ENCODE measurements at regions not wholly inside any gene's neighbourhood (a gene's known extent, or its start where the extent isn't known, plus 50 kb on each side); places are given as distances from the start of the nearest gene placed in this dataset.

DNA sequence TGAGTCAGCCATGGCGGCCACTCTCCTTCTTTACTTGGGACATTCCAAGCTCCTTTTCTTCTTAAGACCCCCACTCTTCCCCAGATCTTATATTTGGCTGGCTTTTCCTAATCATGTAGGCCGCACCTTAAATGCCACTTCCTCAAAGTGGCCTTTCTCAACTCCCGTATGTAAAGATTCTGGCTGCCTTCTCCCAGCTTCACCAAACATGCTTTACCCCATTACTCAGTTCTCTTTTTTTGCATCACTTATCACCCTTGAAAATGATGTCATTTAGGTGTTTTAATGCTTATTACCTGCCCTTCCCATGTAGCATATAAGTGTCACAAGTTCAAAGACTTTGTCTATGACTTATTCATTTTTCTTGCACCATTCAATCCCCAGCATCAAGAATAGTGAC lies 810.1 kb upstream of the CELF2 start:
- in situ Hi-C loops (cut with MboI; ENCODE audit: low sequenced_read_pairs) = no loop called here
- Histone ChIP-seq H2AFZ (replicated peaks; ENCODE audit: low read length, poor library complexity) (no peak overlapping the region), H3K4me3 (ENCODE audit: insufficient read depth, low read depth, low read length) (no peak overlapping the region), H3K27ac (ENCODE audit: insufficient read depth, low read length) (no peak overlapping the region), H4K8ac (ENCODE audit: low read depth in 2 of 2, low read length in 2 of 2) (no peak overlapping the region), H3K4me2 (ENCODE audit: low read depth, low read length) (no peak overlapping the region), H2AK9ac (replicated peaks; ENCODE audit: low read depth, low read length, poor library complexity) (no peak overlapping the region), H3K14ac (replicated peaks; ENCODE audit: low read depth, low read length) (no peak overlapping the region), H3K56ac (ENCODE audit: extremely low read depth, insufficient read depth, low read length) (no peak overlapping the region), H2AK5ac (ENCODE audit: low read depth, low read length) (no peak overlapping the region), H4K5ac (ENCODE audit: low read depth, low read length) (no peak overlapping the region), H3K4me1 (ENCODE audit: control insufficient read depth, insufficient read depth, low read length) (no peaks in the 10 kb centered on the region), H2BK20ac (ENCODE audit: low read depth, low read length) (no peak overlapping the region), H2BK120ac (ENCODE audit: low read depth, low read length) (no peak overlapping the region), H3K79me1 (ENCODE audit: low read depth in 1 of 2, low read length in 2 of 2) (no peaks in the 10 kb centered on the region), H2BK15ac (ENCODE audit: low read depth, low read length) (no peak overlapping the region), H3K36me3 (ENCODE audit: control insufficient read depth, insufficient read depth, low read length) (no peaks in the 10 kb centered on the region), H4K91ac (ENCODE audit: insufficient read depth, low read depth, low read length) (no peak overlapping the region), H3K9ac (ENCODE audit: low read depth, low read length) (no peak overlapping the region), H3K23ac (ENCODE audit: low read depth, low read length) (no peak overlapping the region), H3K9me1 (ENCODE audit: insufficient read depth, low read length) (no peaks in the 10 kb centered on the region), H3K27me3 (ENCODE audit: control insufficient read depth, insufficient read depth, low read length) (no peaks in the 10 kb centered on the region), H3K18ac (ENCODE audit: low read depth, low read length) (no peak overlapping the region), H2BK5ac (ENCODE audit: low read depth, low read length, poor library complexity, severe bottlenecking) (no peak overlapping the region), H3K4ac (ENCODE audit: low read depth, low read length) (no peak overlapping the region), H3K9me3 (ENCODE audit: control insufficient read depth, insufficient read depth, low read length) (peaks cover 1% of the 10 kb centered on the region; the same call in 1 of the 2 replicates), H4K20me1 (ENCODE audit: insufficient read depth, low read length) (no peaks in the 10 kb centered on the region)
- ChIA-PET POLR2A (ENCODE audit: unreplicated experiment) (no interaction called here), CTCF (interaction anchor here (0.5 kb wide), 1 partner anchor 10 kb away, joined by 4 read pairs; no protein-coding TSS in a partner anchor)
- DNase-seq (no peak), ATAC-seq (ENCODE audit: low read depth) (no peak)
- BruUV-seq (replicated peaks) = no TSS peak
- WGBS, 2 experiments (ENCODE audit: extremely low coverage in 2 of 2, insufficient read length in 1 of 2) = 80% methylated on average over 1 of the region's 3 CpGs; no CpG with 5 or more reads in 1 of the 2 experiments
- intact Hi-C loops (cut with micrococcal nuclease) = no loop called here
- TF ChIP-seq MXI1 (IDR thresholded peaks at IDR 0.05; ENCODE audit: borderline replicate concordance, low read depth, low read length) (no peak), MAZ (IDR thresholded peaks at IDR 0.05; ENCODE audit: borderline replicate concordance, low read depth, low read length) (no peak), RAD21 (IDR thresholded peaks at IDR 0.05; ENCODE audit: low read length) (no peak), POLR2A (IDR thresholded peaks at IDR 0.05; ENCODE audit: low read depth, low read length) (no peak), BHLHE40 (IDR thresholded peaks at IDR 0.05; ENCODE audit: low read depth, low read length) (no peak), SMC3 (IDR thresholded peaks at IDR 0.05; ENCODE audit: low read depth, low read length) (no peak), CEBPB (IDR thresholded peaks at IDR 0.05; ENCODE audit: low read depth, low read length) (no peak), RFX5 (IDR thresholded peaks at IDR 0.05; ENCODE audit: low read depth, low read length) (no peak)
- TF ChIP-seq, protein P1, sequence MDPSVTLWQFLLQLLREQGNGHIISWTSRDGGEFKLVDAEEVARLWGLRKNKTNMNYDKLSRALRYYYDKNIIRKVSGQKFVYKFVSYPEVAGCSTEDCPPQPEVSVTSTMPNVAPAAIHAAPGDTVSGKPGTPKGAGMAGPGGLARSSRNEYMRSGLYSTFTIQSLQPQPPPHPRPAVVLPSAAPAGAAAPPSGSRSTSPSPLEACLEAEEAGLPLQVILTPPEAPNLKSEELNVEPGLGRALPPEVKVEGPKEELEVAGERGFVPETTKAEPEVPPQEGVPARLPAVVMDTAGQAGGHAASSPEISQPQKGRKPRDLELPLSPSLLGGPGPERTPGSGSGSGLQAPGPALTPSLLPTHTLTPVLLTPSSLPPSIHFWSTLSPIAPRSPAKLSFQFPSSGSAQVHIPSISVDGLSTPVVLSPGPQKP (IDR thresholded peaks at IDR 0.05; ENCODE audit: borderline replicate concordance, low read depth, low read length) = no peak
- dilution Hi-C loops (cut with HindIII; ENCODE audit: low sequenced_read_pairs, unreplicated experiment) = no loop called here

Measured in IMR-90 (cell line).